Fibroblast of pulmonary artery (primary cell): ENCODE measurements at regions not wholly inside any gene's neighbourhood (a gene's known extent, or its start where the extent isn't known, plus 50 kb on each side); places are given as distances from the start of the nearest gene placed in this dataset.

Source experiments
- DNase-seq: peaks from one replicate; pipeline ENCODE4 v3.0.0-alpha.2; 2010; ENCODE audit warnings: low read depth
- H3K4me3 ChIP-seq: replicated peaks from 2 replicates; pipeline ENCODE4 v1.5.1; 2011; ENCODE audit warnings: low read depth, mild to moderate bottlenecking, control low read depth, low read length, moderate library complexity
- TF ChIP-seq, protein P1 (sequence below): IDR thresholded peaks from 2 replicates; pipeline ENCODE4 v1.5.1; 2011; ENCODE audit warnings: mild to moderate bottlenecking, control low read depth, low read length, inconsistent platforms; ENCODE audit errors: missing control alignments

GRCh38 chr12:4014444-4014843 lies 141.2 kb upstream of the PARP11 start:
- no peak overlapping the region for H3K4me3 ChIP-seq
- DNase-seq, result no peak
- TF ChIP-seq, protein P1, sequence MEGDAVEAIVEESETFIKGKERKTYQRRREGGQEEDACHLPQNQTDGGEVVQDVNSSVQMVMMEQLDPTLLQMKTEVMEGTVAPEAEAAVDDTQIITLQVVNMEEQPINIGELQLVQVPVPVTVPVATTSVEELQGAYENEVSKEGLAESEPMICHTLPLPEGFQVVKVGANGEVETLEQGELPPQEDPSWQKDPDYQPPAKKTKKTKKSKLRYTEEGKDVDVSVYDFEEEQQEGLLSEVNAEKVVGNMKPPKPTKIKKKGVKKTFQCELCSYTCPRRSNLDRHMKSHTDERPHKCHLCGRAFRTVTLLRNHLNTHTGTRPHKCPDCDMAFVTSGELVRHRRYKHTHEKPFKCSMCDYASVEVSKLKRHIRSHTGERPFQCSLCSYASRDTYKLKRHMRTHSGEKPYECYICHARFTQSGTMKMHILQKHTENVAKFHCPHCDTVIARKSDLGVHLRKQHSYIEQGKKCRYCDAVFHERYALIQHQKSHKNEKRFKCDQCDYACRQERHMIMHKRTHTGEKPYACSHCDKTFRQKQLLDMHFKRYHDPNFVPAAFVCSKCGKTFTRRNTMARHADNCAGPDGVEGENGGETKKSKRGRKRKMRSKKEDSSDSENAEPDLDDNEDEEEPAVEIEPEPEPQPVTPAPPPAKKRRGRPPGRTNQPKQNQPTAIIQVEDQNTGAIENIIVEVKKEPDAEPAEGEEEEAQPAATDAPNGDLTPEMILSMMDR, result no peak

DNA sequence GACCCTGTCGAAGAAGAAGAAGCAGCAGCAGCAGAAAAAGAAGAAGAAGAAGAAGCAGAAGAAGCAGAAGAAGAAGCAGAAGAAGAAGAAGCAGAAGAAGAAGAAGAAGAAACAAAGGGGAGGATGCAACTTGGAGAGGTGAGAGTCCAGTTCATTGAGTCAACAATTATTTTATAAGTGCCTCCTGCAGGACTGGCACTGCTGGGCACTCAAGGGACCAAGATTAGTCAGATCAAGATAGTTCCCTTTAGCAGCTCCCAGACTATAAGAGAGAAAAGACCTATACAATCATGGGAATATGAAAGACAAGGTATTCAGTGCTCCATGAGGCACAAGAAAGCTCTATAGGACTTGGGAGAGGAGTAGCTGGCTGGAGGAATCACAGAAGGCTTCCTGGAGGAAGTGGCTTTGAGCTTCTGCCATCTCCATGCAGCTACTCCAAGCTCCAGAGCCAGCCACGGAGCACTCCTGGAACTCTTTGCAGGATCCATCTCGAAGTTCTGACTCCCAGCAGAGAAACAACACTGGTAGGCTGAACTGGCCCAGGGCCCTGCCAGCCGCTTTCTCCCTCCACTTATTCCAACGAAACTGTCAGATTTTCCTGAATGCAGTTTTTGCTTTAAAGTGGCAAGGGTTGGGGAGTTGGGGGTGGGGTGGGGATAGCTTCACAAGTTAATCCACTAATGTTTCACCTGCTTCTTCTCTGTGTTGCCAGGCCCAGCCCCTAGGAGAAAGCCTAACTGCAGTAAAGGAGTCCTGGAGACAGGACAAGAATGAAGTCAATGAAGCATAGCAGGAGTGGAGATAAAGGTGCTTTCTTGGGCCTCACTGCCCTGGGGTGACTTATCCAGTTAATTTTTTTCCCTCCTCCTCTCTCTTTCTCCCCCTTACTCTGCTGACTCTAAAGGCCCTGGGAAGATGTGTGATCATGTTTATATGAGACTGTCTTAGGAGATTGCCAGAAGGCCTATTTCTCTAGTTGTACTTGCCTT lies 140.1 kb upstream of the PARP11 start:
- no peak for DNase-seq
- H3K4me3 ChIP-seq, result no peak overlapping the region
- TF ChIP-seq, protein P1, result no peak

GRCh38 chr12:4012073-4012472 lies 138.9 kb upstream of the PARP11 start:
- TF ChIP-seq, protein P1, result no peak
- DNase-seq, result no peak
- H3K4me3 ChIP-seq, result no peak overlapping the region

DNA sequence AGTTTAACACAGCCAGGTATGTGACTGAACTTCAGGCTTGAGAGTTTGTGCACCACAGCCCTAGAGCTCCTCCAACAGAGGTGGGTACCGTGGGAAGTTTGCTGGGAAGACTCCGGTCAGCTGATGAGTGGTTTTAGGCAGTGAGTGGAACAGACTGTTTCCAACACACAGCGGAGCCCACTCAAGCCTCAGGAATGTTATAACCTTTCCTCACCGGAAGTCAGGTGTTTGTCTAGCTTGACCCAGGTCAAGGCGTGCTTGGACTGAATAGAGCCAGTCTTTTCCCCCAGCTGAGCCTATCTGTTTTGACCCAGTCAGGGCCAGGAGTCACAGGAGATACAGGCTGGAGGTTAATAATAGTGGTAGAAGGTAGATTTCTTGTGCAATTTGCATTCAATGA lies 138.4 kb upstream of the PARP11 start:
- TF ChIP-seq, protein P1, result no peak
- DNase-seq, result no peak
- no peak overlapping the region for H3K4me3 ChIP-seq

GRCh38 chr12:4009979-4010704 lies 136.9 kb upstream of the PARP11 start:
- TF ChIP-seq, protein P1, result no peak
- H3K4me3 ChIP-seq, result no peak overlapping the region
- DNase-seq, result no peak

DNA sequence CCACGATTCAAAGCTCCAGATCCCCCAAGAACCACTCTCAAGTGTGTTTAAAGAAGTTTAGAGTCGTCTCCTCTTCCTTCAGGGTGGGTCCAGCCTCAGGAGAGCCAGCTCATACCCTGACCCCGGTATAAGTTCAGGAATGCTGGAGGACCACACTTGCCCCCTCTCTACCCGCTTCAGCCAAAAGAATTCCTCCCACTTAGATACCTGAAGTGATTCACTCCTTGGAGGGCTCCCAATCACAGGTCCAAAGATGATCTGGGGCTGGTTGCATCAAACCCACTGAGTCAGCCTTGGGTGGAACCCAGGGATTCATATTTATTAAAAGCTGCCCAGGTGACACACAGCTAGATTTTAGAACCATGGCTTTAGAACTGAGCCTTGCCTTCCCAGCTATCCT lies 133.5 kb upstream of the PARP11 start:
- DNase-seq, result no peak
- H3K4me3 ChIP-seq, result no peak overlapping the region
- TF ChIP-seq, protein P1, result no peak
